ENCODE measurements at regions not wholly inside any gene's neighbourhood (a gene's known extent, or its start where the extent isn't known, plus 50 kb on each side); places are given as distances from the start of the nearest gene placed in this dataset.

GRCh38 chr1:38730511-38731397, 128.8 kb downstream of the RRAGC start:
- FAIRE-seq (no peak), DNase-seq (ENCODE audit: low read depth, low spot score) (no peak)
- Histone ChIP-seq H3K27ac (ENCODE audit: insufficient read depth, low read depth, low read length) (no peak overlapping the region), H2AFZ (ENCODE audit: low read depth, low read length) (no peak overlapping the region), H3K9me3 (replicated peaks; ENCODE audit: control insufficient read depth, insufficient read depth, low read length) (no peaks in the 10 kb centered on the region), H3K27me3 (ENCODE audit: control insufficient read depth in 2 of 2, insufficient read depth in 2 of 2, low read length in 2 of 2) (peaks cover 15 to 20% of the 10 kb centered on the region in 2 experiments), H3K4me3 (replicated peaks in 1 of 3; ENCODE audit: insufficient read depth in 1 of 3, low read depth in 1 of 3, low read length in 3 of 3) (no peak overlapping the region), H3K9ac (replicated peaks; ENCODE audit: extremely low read depth, insufficient read depth, low read length) (no peak overlapping the region), H4K20me1 (replicated peaks; ENCODE audit: control insufficient read depth, extremely low read depth, insufficient read depth, low read length) (no peaks in the 10 kb centered on the region), H3K36me3 (ENCODE audit: control insufficient read depth in 2 of 2, extremely low read depth in 1 of 2, insufficient read depth in 2 of 2, low read length in 2 of 2) (no peaks in the 10 kb centered on the region), H3K79me2 (ENCODE audit: control insufficient read depth, insufficient read depth, low read length) (no peaks in the 10 kb centered on the region), H3K4me2 (ENCODE audit: insufficient read depth, low read length) (no peak overlapping the region), H3K4me1 (ENCODE audit: control insufficient read depth, extremely low read depth, insufficient read depth, low read length) (peaks cover 23% of the 10 kb centered on the region), H3K9me1 (replicated peaks; ENCODE audit: control insufficient read depth, extremely low read depth, insufficient read depth, low read length) (no peaks in the 10 kb centered on the region)
- dilution Hi-C loops (cut with MboI; ENCODE audit: extremely low pct_ligation_motif_present, low sequenced_read_pairs), result no loop called here
- intact Hi-C loops (cut with micrococcal nuclease), result no loop called here
- POLR2A ChIA-PET, result no interaction called here
- CTCF ChIA-PET, result no interaction called here
- BruUV-seq (replicated peaks), result no TSS peak
- TF ChIP-seq, protein P1, sequence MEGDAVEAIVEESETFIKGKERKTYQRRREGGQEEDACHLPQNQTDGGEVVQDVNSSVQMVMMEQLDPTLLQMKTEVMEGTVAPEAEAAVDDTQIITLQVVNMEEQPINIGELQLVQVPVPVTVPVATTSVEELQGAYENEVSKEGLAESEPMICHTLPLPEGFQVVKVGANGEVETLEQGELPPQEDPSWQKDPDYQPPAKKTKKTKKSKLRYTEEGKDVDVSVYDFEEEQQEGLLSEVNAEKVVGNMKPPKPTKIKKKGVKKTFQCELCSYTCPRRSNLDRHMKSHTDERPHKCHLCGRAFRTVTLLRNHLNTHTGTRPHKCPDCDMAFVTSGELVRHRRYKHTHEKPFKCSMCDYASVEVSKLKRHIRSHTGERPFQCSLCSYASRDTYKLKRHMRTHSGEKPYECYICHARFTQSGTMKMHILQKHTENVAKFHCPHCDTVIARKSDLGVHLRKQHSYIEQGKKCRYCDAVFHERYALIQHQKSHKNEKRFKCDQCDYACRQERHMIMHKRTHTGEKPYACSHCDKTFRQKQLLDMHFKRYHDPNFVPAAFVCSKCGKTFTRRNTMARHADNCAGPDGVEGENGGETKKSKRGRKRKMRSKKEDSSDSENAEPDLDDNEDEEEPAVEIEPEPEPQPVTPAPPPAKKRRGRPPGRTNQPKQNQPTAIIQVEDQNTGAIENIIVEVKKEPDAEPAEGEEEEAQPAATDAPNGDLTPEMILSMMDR (IDR thresholded peaks at IDR 0.05; ENCODE audit: extremely low read depth in 1 of 2, insufficient read depth in 1 of 2, low read depth in 1 of 2, low read length in 2 of 2), result no peak
- TF ChIP-seq POLR2AphosphoS5 (IDR thresholded peaks at IDR 0.05; ENCODE audit: insufficient read depth, low read depth, low read length) (no peak), MAX (IDR thresholded peaks at IDR 0.05; ENCODE audit: insufficient read depth, insufficient read length) (no peak), MYC (IDR thresholded peaks at IDR 0.05; ENCODE audit: low read depth, low read length) (no peak), POLR2A (IDR thresholded peaks at IDR 0.05; ENCODE audit: low read depth, low read length) (no peak), GATA2 (IDR thresholded peaks at IDR 0.05; ENCODE audit: insufficient read depth, insufficient read length, low read depth, low read length) (no peak), FOS (IDR thresholded peaks at IDR 0.05; ENCODE audit: borderline replicate concordance, insufficient read depth, low read length) (no peak), EZH2 (IDR thresholded peaks at IDR 0.05; ENCODE audit: borderline replicate concordance, low read depth, low read length, severe bottlenecking) (no peak), JUN (IDR thresholded peaks at IDR 0.05; ENCODE audit: borderline replicate concordance, insufficient read depth, insufficient read length, low read depth) (no peak)
